Right atrium auricular region (tissue), 2 donors: ENCODE measurements at regions not wholly inside any gene's neighbourhood (a gene's known extent, or its start where the extent isn't known, plus 50 kb on each side); places are given as distances from the start of the nearest gene placed in this dataset.

Source experiments
- DNase-seq: peaks from one replicate; pipeline ENCODE4 v3.0.0-alpha.2; 2019; ENCODE audit warnings: low spot score
- H3K27ac ChIP-seq, 2 donors: fragments of 200-600 bp; sonication (generic); 1 replicate in 1 of 2; 2 replicates in 1 of 2; pipeline ENCODE4 v1.5.1; 2016 to 2019
- H3K27me3 ChIP-seq, 2 donors: fragments of 200-600 bp; sonication (generic); one replicate each; pipeline versions ENCODE4 v1.5.1 to v1.6.0; 2017 to 2019
- H3K36me3 ChIP-seq: fragments of 200-600 bp; sonication (generic); one replicate; pipeline ENCODE4 v1.5.1; 2016
- H3K4me1 ChIP-seq, 2 donors: fragments of 200-600 bp; sonication (generic); one replicate each; pipeline versions ENCODE4 v1.5.1 to v1.6.0; 2017 to 2019
- H3K4me3 ChIP-seq, 2 donors: fragments of 200-600 bp; sonication (generic); 1 replicate in 1 of 2; 2 replicates in 1 of 2; pipeline ENCODE4 v1.5.1; 2017 to 2019; ENCODE audit warnings: mild to moderate bottlenecking in 1 of 2, moderate library complexity in 1 of 2
- H3K9me3 ChIP-seq, 2 donors: fragments of 200-600 bp; sonication (generic); one replicate each; pipeline ENCODE4 v1.5.1; 2019
- TF ChIP-seq, protein P1 (sequence below), 2 donors: fragments of 200-600 bp; sonication (generic); IDR thresholded peaks; one replicate each; pipeline ENCODE4 v1.5.1; 2019; ENCODE audit warnings: antibody characterized with exemption in 2 of 2

- Histone ChIP-seq H3K4me1 (peaks cover 0 to 21% of the 10 kb centered on the region in 2 donors), H3K27ac (peak overlapping the region; percentile 57 to 69), H3K4me3 (no peak overlapping the region), H3K27me3 (no peaks in the 10 kb centered on the region), H3K36me3 (no peaks in the 10 kb centered on the region), H3K9me3 (no peaks in the 10 kb centered on the region)
- TF ChIP-seq, protein P1, sequence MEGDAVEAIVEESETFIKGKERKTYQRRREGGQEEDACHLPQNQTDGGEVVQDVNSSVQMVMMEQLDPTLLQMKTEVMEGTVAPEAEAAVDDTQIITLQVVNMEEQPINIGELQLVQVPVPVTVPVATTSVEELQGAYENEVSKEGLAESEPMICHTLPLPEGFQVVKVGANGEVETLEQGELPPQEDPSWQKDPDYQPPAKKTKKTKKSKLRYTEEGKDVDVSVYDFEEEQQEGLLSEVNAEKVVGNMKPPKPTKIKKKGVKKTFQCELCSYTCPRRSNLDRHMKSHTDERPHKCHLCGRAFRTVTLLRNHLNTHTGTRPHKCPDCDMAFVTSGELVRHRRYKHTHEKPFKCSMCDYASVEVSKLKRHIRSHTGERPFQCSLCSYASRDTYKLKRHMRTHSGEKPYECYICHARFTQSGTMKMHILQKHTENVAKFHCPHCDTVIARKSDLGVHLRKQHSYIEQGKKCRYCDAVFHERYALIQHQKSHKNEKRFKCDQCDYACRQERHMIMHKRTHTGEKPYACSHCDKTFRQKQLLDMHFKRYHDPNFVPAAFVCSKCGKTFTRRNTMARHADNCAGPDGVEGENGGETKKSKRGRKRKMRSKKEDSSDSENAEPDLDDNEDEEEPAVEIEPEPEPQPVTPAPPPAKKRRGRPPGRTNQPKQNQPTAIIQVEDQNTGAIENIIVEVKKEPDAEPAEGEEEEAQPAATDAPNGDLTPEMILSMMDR (IDR thresholded peaks at IDR 0.05) = no peak
- DNase-seq = no peak
Measured at GRCh38 chr4:173448608-173449379, 49.9 kb upstream of the SCRG1 start.
